Endothelial cell of umbilical vein (primary cell): ENCODE measurements at regions not wholly inside any gene's neighbourhood (a gene's known extent, or its start where the extent isn't known, plus 50 kb on each side); places are given as distances from the start of the nearest gene placed in this dataset.

Experiments used
- CTCF ChIP-seq, 2 donors: IDR thresholded peaks; 1 replicate in 1 of 2; 2 replicates in 1 of 2; pipeline ENCODE4 v1.5.1; 2011; ENCODE audit warnings: low read length in 2 of 2, mild to moderate bottlenecking in 2 of 2, moderate library complexity in 2 of 2, control low read depth in 1 of 2, inconsistent platforms in 1 of 2, low read depth in 1 of 2; ENCODE audit not compliant: insufficient read depth in 1 of 2; ENCODE audit errors: extremely low read depth in 1 of 2
- FOS ChIP-seq: IDR thresholded peaks from 2 replicates; pipeline ENCODE4 v1.6.1; 2011; ENCODE audit warnings: mild to moderate bottlenecking, low read length, moderate library complexity, borderline replicate concordance; ENCODE audit not compliant: insufficient read depth
- MYC ChIP-seq: IDR thresholded peaks from one replicate; pipeline ENCODE4 v1.6.1; 2011; ENCODE audit warnings: mild to moderate bottlenecking, low read depth, low read length
- POLR2A ChIP-seq: IDR thresholded peaks from 2 replicates; pipeline ENCODE4 v1.6.1; 2012; ENCODE audit warnings: low read depth, mild to moderate bottlenecking, control low read depth, low read length
- POLR2AphosphoS5 ChIP-seq: IDR thresholded peaks from 2 replicates; pipeline ENCODE4 v1.6.1; 2012; ENCODE audit warnings: low read depth, mild to moderate bottlenecking, control low read depth, low read length, moderate library complexity; ENCODE audit not compliant: insufficient read depth

DNA sequence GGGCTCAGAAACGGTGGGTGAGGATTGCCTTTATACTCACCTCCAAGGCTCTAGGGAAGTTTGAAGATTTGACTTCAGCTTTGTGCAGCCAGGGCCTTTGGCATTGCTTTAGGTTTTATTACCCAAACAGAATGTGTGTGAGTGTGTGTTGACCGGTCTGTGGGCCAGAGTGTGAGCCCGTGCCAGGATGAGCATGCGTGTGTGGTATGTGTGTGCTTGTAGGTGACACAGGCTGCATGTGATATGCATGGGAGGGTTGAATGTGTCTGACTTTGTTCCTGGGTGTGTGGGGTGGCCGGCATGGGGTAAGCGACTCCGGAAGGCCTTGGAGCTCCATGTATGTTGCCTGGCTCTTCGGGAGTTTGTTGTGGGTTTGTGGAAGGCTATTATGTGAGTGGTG lies 160.5 kb downstream of the FOXD2 start:
- TF ChIP-seq MYC, result no peak
- TF ChIP-seq CTCF (IDR thresholded peaks at IDR 0.05; ENCODE audit: extremely low read depth in 1 of 2, insufficient read depth in 1 of 2, low read depth in 1 of 2, low read length in 2 of 2), result no peak
- TF ChIP-seq POLR2A, result no peak
- no peak for TF ChIP-seq POLR2AphosphoS5
- no peak for TF ChIP-seq FOS
